CD4-positive, alpha-beta T cell treated with Interleukin-2 at 100 ng/mL for 4 hours (primary cell): ENCODE measurements at regions not wholly inside any gene's neighbourhood (a gene's known extent, or its start where the extent isn't known, plus 50 kb on each side); places are given as distances from the start of the nearest gene placed in this dataset.
A peak's percentile ranks its signal among the peaks of the same experiment; 100 is the strongest.

Source experiments
- DNase-seq: peaks from one replicate; pipeline ENCODE4 v3.0.0-alpha.2; 2020; ENCODE audit warnings: low spot score

GRCh38 chr2:37866171-37866934 lies 58.7 kb upstream of the RMDN2 start:
- no peak for DNase-seq

GRCh38 chr2:37867166-37867565 lies 57.9 kb upstream of the RMDN2 start:
- no peak for DNase-seq

- no peak for DNase-seq
Measured at GRCh38 chr2:37868866-37869265, 56.2 kb upstream of the RMDN2 start.

- no peak for DNase-seq
Measured at GRCh38 chr2:37869304-37869703, 55.8 kb upstream of the RMDN2 start.

- DNase-seq: no peak
Measured at GRCh38 chr2:37869771-37870170, 55.3 kb upstream of the RMDN2 start.

GRCh38 chr2:37870829-37871228 lies 54.3 kb upstream of the RMDN2 start:
- DNase-seq: no peak

- peak; percentile 42 for DNase-seq
Measured at GRCh38 chr2:37871456-37872191, 53.5 kb upstream of the RMDN2 start.

GRCh38 chr2:37872192-37872750 lies 52.8 kb upstream of the RMDN2 start:
- no peak for DNase-seq

GRCh38 chr2:37873229-37873628 lies 51.9 kb upstream of the RMDN2 start:
- DNase-seq: no peak

- DNase-seq: no peak
Measured at GRCh38 chr2:37873749-37874330, 51.2 kb upstream of the RMDN2 start.

- no peak for DNase-seq
Measured at GRCh38 chr2:37874470-37874869, 50.6 kb upstream of the RMDN2 start.
